ENCODE measurements at regions not wholly inside any gene's neighbourhood (a gene's known extent, or its start where the extent isn't known, plus 50 kb on each side); places are given as distances from the start of the nearest gene placed in this dataset.
"Not testable (repeated sequence)": the region's sequence is repeated elsewhere in the genome, so short reads cannot be mapped to it uniquely, and the experiment has no call there.

GRCh38 chr2:16459606-16460005, 206.0 kb downstream of the CYRIA start:
- no peak for DNase-seq (ENCODE audit: low spot score)

- DNase-seq (ENCODE audit: low spot score), result no peak
These were observed 211.0 kb downstream of the CYRIA start for GRCh38 chr2:16454621-16455020.

GRCh38 chr2:16452123-16452522, 213.5 kb downstream of the CYRIA start:
- DNase-seq (ENCODE audit: low spot score), result no peak

GRCh38 chr2:16446706-16447105, 218.9 kb downstream of the CYRIA start:
- DNase-seq (ENCODE audit: low spot score), result no peak

- no peak for DNase-seq (ENCODE audit: low spot score)
These were observed 222.7 kb downstream of the CYRIA start for GRCh38 chr2:16442971-16443370.

- no peak for DNase-seq (ENCODE audit: low spot score)
These were observed 224.2 kb downstream of the CYRIA start for GRCh38 chr2:16441431-16441830.

- DNase-seq (ENCODE audit: low spot score), result no peak
These were observed 224.7 kb downstream of the CYRIA start for GRCh38 chr2:16440898-16441297.

- no peak for DNase-seq (ENCODE audit: low spot score)
These were observed 226.9 kb downstream of the CYRIA start for GRCh38 chr2:16438613-16439321.

- no peak for DNase-seq (ENCODE audit: low spot score)
These were observed 228.4 kb downstream of the CYRIA start for GRCh38 chr2:16437189-16437588.

GRCh38 chr2:16434393-16434792, 231.2 kb downstream of the CYRIA start:
- DNase-seq (ENCODE audit: low spot score), result no peak

- DNase-seq (ENCODE audit: low spot score), result no peak
These were observed 234.8 kb downstream of the CYRIA start for GRCh38 chr2:16430846-16431245.

- DNase-seq (ENCODE audit: low spot score), result no peak
These were observed 236.0 kb downstream of the CYRIA start for GRCh38 chr2:16429431-16430145.

- DNase-seq (ENCODE audit: low spot score), result no peak
These were observed 236.6 kb downstream of the CYRIA start for GRCh38 chr2:16429002-16429401.

GRCh38 chr2:16425462-16426336, 239.9 kb downstream of the CYRIA start:
- DNase-seq (ENCODE audit: low spot score), result no peak

GRCh38 chr2:16420421-16420820, 245.2 kb downstream of the CYRIA start:
- DNase-seq (ENCODE audit: low spot score), result no peak

GRCh38 chr2:16417726-16418125, 247.9 kb downstream of the CYRIA start:
- DNase-seq (ENCODE audit: low spot score), result no peak

GRCh38 chr2:16416651-16417050, 249.0 kb downstream of the CYRIA start:
- no peak for DNase-seq (ENCODE audit: low spot score)

GRCh38 chr2:16415861-16416260, 249.8 kb downstream of the CYRIA start:
- DNase-seq (ENCODE audit: low spot score), result not testable (repeated sequence)

GRCh38 chr2:16413947-16414346, 251.7 kb downstream of the CYRIA start:
- DNase-seq (ENCODE audit: low spot score), result no peak

GRCh38 chr2:16413285-16413684, 252.3 kb downstream of the CYRIA start:
- DNase-seq (ENCODE audit: low spot score), result no peak

- no peak for DNase-seq (ENCODE audit: low spot score)
These were observed 253.2 kb downstream of the CYRIA start for GRCh38 chr2:16412321-16413030.

- DNase-seq (ENCODE audit: low spot score), result no peak
These were observed 253.8 kb downstream of the CYRIA start for GRCh38 chr2:16411788-16412187.
